Endodermal cell (in vitro differentiated cells): ENCODE measurements at regions not wholly inside any gene's neighbourhood (a gene's known extent, or its start where the extent isn't known, plus 50 kb on each side); places are given as distances from the start of the nearest gene placed in this dataset.
A peak's percentile ranks its signal among the peaks of the same experiment; 100 is the strongest.

Experiments
- DNase-seq: peaks from one replicate; pipeline ENCODE4 v3.0.0-alpha.2; 2017
- H3K27ac ChIP-seq: 2 replicates; pipeline ENCODE4 v1.5.1; 2013; ENCODE audit warnings: mild to moderate bottlenecking, low read depth, low read length, moderate library complexity
- H3K27me3 ChIP-seq: 2 replicates; pipeline ENCODE4 v1.6.1; 2013; ENCODE audit warnings: mild to moderate bottlenecking, low read length, moderate library complexity; ENCODE audit not compliant: insufficient read depth, control insufficient read depth, poor library complexity, severe bottlenecking
- H3K36me3 ChIP-seq: 2 replicates; pipeline ENCODE4 v1.7.0; 2013; ENCODE audit warnings: mild to moderate bottlenecking, low read length, moderate library complexity; ENCODE audit not compliant: control insufficient read depth, insufficient read depth
- H3K4me1 ChIP-seq: one replicate; pipeline ENCODE4 v1.7.0; 2013; ENCODE audit warnings: low read length; ENCODE audit not compliant: control insufficient read depth, insufficient read depth
- H3K4me3 ChIP-seq: 2 replicates; pipeline ENCODE4 v1.5.1; 2013; ENCODE audit warnings: mild to moderate bottlenecking, low read length, moderate library complexity
- H3K9ac ChIP-seq: 2 replicates; pipeline ENCODE4 v1.6.1; 2013; ENCODE audit warnings: mild to moderate bottlenecking, low read length, moderate library complexity; ENCODE audit not compliant: poor library complexity, severe bottlenecking; ENCODE audit errors: extremely low read depth
- H3K9me3 ChIP-seq: 2 replicates; pipeline ENCODE4 v1.6.1; 2013; ENCODE audit warnings: mild to moderate bottlenecking, low read length, moderate library complexity; ENCODE audit not compliant: control insufficient read depth
- H3K27ac Mint-ChIP-seq: 2 replicates; pipeline ENCODE4 v1.8.0; 2020; ENCODE audit warnings: mixed read lengths
- H3K27me3 Mint-ChIP-seq: 2 replicates; pipeline ENCODE4 v1.8.0; 2021; ENCODE audit warnings: mild to moderate bottlenecking, mixed read lengths; ENCODE audit not compliant: insufficient read depth
- H3K36me3 Mint-ChIP-seq: 2 replicates; pipeline ENCODE4 v1.8.0; 2020; ENCODE audit warnings: low read depth, mixed read lengths
- H3K4me1 Mint-ChIP-seq: 2 replicates; pipeline ENCODE4 v1.8.0; 2020; ENCODE audit warnings: mixed read lengths
- H3K4me3 Mint-ChIP-seq: 2 replicates; pipeline ENCODE4 v1.8.0; 2020; ENCODE audit warnings: mild to moderate bottlenecking, moderate library complexity, mixed read lengths
- H3K9me3 Mint-ChIP-seq: 2 replicates; pipeline ENCODE4 v1.8.0; 2020; ENCODE audit warnings: mild to moderate bottlenecking, mixed read lengths
- WGBS, 2 experiments: methylation state at CpG; one replicate each; pipeline versions ENCODE4 v1.1.5 to v1.1.7; 2013; ENCODE audit warnings: missing lambda C conversion rate in 2 of 2, mixed read lengths in 1 of 2; ENCODE audit not compliant: insufficient coverage in 1 of 2, insufficient read length in 1 of 2; 5-methylcytosine and 5-hydroxymethylcytosine counted together
- TF ChIP-seq, protein P1 (sequence below): fragments of 200-600 bp; sonication (generic); conservative IDR thresholded peaks from 2 replicates; pipeline ENCODE4 v1.5.0; 2021; ENCODE audit warnings: antibody characterized with exemption, mild to moderate bottlenecking

DNA sequence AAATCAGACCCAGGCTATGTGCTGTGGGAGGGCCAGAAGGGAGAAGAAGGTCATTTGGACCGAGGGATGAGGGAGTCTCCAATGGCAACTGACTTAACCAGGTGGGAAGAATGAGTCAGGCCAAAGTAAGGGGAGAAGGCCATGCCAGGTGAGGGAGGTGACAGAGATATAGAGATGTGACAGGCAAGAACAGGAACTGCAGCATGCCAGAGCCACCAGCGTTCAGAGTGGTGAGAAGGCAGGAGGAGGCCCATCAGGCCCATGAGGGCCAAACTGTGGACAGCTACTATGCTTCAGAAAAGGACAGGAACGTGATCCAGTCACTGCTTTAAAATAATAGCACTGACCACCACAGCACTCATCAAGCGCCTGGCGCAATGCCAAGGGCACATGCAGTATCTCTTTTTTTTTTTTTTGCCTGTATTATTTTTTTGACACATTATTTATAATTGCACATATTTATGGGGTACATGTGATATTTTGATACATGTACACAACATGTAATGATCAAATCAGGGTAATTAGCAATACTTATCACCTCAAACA lies 154.3 kb upstream of the IGF1R start:
- H3K27me3 ChIP-seq, result peaks cover 8% of the 10 kb centered on the region
- no peak overlapping the region for H3K9ac ChIP-seq
- Mint-ChIP-seq H3K4me1 (no peaks in the 10 kb centered on the region), H3K9me3 (peaks cover 35% of the 10 kb centered on the region), H3K4me3 (no peak overlapping the region), H3K27me3 (peaks cover 23% of the 10 kb centered on the region), H3K36me3 (no peaks in the 10 kb centered on the region), H3K27ac (no peak overlapping the region)
- H3K4me3 ChIP-seq, result no peak overlapping the region
- H3K9me3 ChIP-seq, result peaks cover 27% of the 10 kb centered on the region
- no peak for DNase-seq
- H3K27ac ChIP-seq, result no peak overlapping the region
- H3K36me3 ChIP-seq, result no peaks in the 10 kb centered on the region
- WGBS, 2 experiments, result 95% methylated on average over 2 to 4 of the region's 5 CpGs
- TF ChIP-seq, protein P1, sequence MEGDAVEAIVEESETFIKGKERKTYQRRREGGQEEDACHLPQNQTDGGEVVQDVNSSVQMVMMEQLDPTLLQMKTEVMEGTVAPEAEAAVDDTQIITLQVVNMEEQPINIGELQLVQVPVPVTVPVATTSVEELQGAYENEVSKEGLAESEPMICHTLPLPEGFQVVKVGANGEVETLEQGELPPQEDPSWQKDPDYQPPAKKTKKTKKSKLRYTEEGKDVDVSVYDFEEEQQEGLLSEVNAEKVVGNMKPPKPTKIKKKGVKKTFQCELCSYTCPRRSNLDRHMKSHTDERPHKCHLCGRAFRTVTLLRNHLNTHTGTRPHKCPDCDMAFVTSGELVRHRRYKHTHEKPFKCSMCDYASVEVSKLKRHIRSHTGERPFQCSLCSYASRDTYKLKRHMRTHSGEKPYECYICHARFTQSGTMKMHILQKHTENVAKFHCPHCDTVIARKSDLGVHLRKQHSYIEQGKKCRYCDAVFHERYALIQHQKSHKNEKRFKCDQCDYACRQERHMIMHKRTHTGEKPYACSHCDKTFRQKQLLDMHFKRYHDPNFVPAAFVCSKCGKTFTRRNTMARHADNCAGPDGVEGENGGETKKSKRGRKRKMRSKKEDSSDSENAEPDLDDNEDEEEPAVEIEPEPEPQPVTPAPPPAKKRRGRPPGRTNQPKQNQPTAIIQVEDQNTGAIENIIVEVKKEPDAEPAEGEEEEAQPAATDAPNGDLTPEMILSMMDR, result no peak
- H3K4me1 ChIP-seq, result no peaks in the 10 kb centered on the region

DNA sequence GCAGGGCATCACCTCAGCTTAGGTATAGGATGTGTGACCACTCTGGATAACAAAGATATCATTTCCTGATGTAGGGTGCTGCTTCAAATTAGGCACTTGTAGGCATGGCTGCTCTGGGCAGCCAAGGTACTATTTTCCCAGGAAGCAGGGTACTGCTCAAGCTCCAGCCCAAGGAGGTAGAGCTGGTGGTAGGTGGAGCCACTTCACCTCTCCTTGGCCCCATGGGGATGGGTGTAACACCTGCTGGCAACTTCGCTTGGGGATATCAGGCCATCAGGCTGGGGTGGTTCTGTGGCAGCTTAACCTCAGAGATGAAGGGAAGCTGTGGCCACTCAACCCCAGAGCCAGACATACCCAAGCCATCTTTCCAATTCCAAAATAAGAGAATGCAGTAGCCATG lies 147.1 kb upstream of the IGF1R start:
- Mint-ChIP-seq H3K4me3 (no peak overlapping the region), H3K27ac (no peak overlapping the region), H3K9me3 (peaks cover 16% of the 10 kb centered on the region), H3K4me1 (peaks cover 15% of the 10 kb centered on the region), H3K27me3 (peaks cover 57% of the 10 kb centered on the region), H3K36me3 (no peaks in the 10 kb centered on the region)
- 92% methylated on average over 1 of the region's 1 CpG; no CpG with 5 or more reads in 1 of the 2 experiments for WGBS, 2 experiments
- peaks cover 39% of the 10 kb centered on the region for H3K27me3 ChIP-seq
- no peaks in the 10 kb centered on the region for H3K36me3 ChIP-seq
- H3K4me1 ChIP-seq, result no peaks in the 10 kb centered on the region
- no peak overlapping the region for H3K4me3 ChIP-seq
- DNase-seq, result no peak
- H3K9me3 ChIP-seq, result peaks cover 26% of the 10 kb centered on the region
- no peak overlapping the region for H3K27ac ChIP-seq
- H3K9ac ChIP-seq, result no peak overlapping the region
- TF ChIP-seq, protein P1, result no peak

DNA sequence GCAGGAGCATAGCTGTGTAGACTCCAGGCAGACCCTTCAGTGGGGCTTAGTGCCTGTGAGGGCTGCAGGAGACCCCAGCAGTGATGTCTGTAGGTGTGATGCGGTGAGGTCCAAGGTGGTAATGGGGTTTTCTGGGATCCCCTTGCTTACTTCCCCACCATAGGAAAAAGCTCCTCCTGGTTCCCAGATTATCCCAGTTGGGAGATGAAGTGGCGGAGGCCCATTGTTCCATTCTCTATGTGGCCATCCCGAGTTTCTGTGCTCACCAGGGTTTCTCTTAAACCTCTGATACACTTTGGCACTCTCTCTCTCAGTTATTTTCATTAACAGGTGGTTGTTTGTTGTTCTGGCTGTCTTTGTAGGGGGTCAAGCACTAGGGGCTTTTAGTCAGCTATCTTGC lies 146.7 kb upstream of the IGF1R start:
- peaks cover 15% of the 10 kb centered on the region for H3K4me1 Mint-ChIP-seq
- Histone ChIP-seq H3K4me1 (no peaks in the 10 kb centered on the region), H3K27me3 (peaks cover 39% of the 10 kb centered on the region), H3K4me3 (no peak overlapping the region), H3K36me3 (no peaks in the 10 kb centered on the region), H3K9me3 (peaks cover 23% of the 10 kb centered on the region), H3K9ac (no peak overlapping the region), H3K27ac (no peak overlapping the region)
- H3K27ac Mint-ChIP-seq, result no peak overlapping the region
- no peaks in the 10 kb centered on the region for H3K36me3 Mint-ChIP-seq
- TF ChIP-seq, protein P1, result no peak
- peaks cover 11% of the 10 kb centered on the region for H3K9me3 Mint-ChIP-seq
- 41 to 75% methylated on average over 1 to 2 of the region's 3 CpGs for WGBS, 2 experiments
- no peak overlapping the region for H3K4me3 Mint-ChIP-seq
- peaks cover 53% of the 10 kb centered on the region for H3K27me3 Mint-ChIP-seq
- DNase-seq, result peak; percentile 63
